Astrocyte of the cerebellum (primary cell): ENCODE measurements at regions not wholly inside any gene's neighbourhood (a gene's known extent, or its start where the extent isn't known, plus 50 kb on each side); places are given as distances from the start of the nearest gene placed in this dataset.

Experiments
- DNase-seq: peaks from one replicate; pipeline ENCODE4 v3.0.0-alpha.2; 2011; ENCODE audit warnings: low read depth
- H3K4me3 ChIP-seq: 2 replicates; pipeline ENCODE4 v1.5.1; 2011; ENCODE audit warnings: mild to moderate bottlenecking, low read depth, low read length, moderate library complexity
- in situ Hi-C: cut with HindIII; loops from 2 replicates; pipeline ENCODE4 v1.10.0; 2017; ENCODE audit warnings: low sequenced_read_pairs
- TF ChIP-seq, protein P1 (sequence below): IDR thresholded peaks from 2 replicates; pipeline ENCODE4 v1.5.1; 2012; ENCODE audit warnings: low read length, low read depth, moderate library complexity, mild to moderate bottlenecking; ENCODE audit errors: missing control alignments

DNA sequence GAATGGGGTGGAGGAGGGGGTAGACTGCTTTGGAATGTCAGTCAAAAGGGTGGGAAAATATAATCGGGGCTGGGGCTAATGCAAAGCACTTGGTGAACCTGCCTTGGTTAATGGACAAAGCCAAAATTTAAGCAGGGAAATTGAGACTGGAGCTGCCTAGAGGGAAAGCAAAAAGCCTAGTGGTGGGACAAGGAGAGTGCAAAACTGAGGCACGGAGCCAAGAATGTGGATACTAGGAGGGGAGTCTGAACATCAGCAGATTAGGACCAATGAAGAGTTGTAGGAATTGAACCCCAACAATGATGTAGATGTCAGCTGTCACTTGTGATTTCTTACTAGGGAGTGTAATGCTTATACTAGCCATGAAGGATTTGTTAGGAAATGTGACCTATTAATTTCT, 195.9 kb downstream of the MDFIC start:
- in situ Hi-C loops: no loop called here
- no peak for DNase-seq
- TF ChIP-seq, protein P1, sequence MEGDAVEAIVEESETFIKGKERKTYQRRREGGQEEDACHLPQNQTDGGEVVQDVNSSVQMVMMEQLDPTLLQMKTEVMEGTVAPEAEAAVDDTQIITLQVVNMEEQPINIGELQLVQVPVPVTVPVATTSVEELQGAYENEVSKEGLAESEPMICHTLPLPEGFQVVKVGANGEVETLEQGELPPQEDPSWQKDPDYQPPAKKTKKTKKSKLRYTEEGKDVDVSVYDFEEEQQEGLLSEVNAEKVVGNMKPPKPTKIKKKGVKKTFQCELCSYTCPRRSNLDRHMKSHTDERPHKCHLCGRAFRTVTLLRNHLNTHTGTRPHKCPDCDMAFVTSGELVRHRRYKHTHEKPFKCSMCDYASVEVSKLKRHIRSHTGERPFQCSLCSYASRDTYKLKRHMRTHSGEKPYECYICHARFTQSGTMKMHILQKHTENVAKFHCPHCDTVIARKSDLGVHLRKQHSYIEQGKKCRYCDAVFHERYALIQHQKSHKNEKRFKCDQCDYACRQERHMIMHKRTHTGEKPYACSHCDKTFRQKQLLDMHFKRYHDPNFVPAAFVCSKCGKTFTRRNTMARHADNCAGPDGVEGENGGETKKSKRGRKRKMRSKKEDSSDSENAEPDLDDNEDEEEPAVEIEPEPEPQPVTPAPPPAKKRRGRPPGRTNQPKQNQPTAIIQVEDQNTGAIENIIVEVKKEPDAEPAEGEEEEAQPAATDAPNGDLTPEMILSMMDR: no peak
- no peak overlapping the region for H3K4me3 ChIP-seq

DNA sequence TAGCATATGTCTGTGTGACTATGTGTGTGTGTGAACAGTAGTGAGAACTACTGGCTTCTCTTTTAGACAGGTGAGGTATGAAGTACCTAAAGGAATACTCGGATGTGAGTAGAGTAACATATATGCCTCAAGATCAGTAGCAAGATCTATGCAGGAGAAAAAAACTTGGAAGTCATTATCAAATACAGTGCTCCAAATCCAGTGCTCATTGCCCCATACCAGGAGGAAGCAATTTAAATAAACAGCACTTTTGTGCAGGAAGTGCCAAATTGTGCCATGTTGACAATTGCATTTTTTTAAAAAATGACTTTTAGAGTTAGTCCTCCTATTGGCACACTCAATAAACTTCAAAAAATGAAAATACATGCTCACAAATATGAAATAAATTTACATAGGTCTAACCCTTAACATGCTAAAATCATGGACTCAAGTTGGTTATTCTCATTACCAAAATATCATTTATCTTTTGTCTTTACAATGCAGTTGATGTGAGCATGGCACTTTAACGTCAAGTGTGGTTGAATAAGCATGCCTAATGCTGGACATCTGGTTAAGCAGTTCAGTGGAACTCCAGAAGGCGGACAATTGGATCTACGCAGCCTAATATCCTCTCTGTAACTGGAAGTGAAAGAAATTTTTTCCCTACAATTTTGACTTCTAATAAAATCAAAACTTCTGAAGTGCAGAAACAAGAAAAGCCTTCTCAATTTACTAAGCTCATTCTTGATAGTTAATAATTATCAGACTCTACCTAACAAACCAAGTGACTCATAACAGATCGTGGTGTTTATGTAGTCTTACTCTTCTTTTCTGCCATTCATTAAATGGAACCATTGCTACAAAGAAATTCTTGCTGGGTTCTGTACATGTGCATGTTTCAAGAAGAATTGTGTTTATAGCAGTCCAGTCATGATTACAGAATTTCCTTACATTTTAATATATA, 195.2 kb downstream of the MDFIC start:
- TF ChIP-seq, protein P1: no peak
- no peak for DNase-seq
- in situ Hi-C loops: no loop called here
- no peak overlapping the region for H3K4me3 ChIP-seq

GRCh38 chr7:115113776-115114175, 191.9 kb downstream of the MDFIC start:
- TF ChIP-seq, protein P1: no peak
- in situ Hi-C loops: no loop called here
- H3K4me3 ChIP-seq: no peak overlapping the region
- DNase-seq: no peak

DNA sequence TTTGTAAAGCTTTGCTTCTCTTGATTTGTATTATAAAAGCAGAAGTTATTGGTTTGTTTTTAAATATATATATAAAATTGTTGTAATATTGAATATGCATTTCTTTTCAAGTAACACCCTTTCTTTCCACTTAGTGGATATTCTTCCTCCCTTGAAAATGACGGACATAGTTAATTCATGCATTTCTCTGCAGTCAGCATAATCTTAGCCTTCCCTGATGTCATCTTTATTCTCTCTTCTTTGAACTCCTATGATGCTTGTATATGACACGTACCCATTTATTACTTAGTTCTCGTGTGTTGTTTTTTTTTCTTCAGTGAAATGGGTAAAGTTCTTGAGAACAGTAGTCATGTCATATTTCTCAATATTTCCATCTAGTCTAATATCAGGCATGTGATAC, 191.2 kb downstream of the MDFIC start:
- in situ Hi-C loops: no loop called here
- no peak overlapping the region for H3K4me3 ChIP-seq
- DNase-seq: no peak
- TF ChIP-seq, protein P1: no peak

GRCh38 chr7:115110523-115110922, 188.6 kb downstream of the MDFIC start:
- DNase-seq: no peak
- TF ChIP-seq, protein P1: no peak
- H3K4me3 ChIP-seq: no peak overlapping the region
- in situ Hi-C loops: no loop called here

GRCh38 chr7:115106316-115106715, 184.4 kb downstream of the MDFIC start:
- TF ChIP-seq, protein P1: no peak
- in situ Hi-C loops: no loop called here
- DNase-seq: no peak
- no peak overlapping the region for H3K4me3 ChIP-seq
